T47D (cell line): ENCODE measurements at regions not wholly inside any gene's neighbourhood (a gene's known extent, or its start where the extent isn't known, plus 50 kb on each side); places are given as distances from the start of the nearest gene placed in this dataset.
"Not testable (repeated sequence)": the region's sequence is repeated elsewhere in the genome, so short reads cannot be mapped to it uniquely, and the experiment has no call there.

Source experiments
- DNase-seq, 2 experiments: peaks; one replicate each; pipeline versions ENCODE4 v3.0.0 to v3.0.0-alpha.2; 2011 to 2012; ENCODE audit warnings: low read depth in 1 of 2, low spot score in 1 of 2
- in situ Hi-C: cut with HindIII; loops from 2 replicates; pipeline ENCODE4 v1.10.0; 2016; ENCODE audit warnings: low sequenced_read_pairs, low pct_unique_long_range_greater_than_20kb

- peak in 1 of 2 experiments; percentile 2 for DNase-seq
- in situ Hi-C loops: not testable (repeated sequence)
Measured at GRCh38 chrX:51555836-51556235, 59.4 kb upstream of the NUDT11 start.
